Activated CD4-positive, alpha-beta memory T cell treated with anti-CD3 and anti-CD28 coated beads for 36 hours (primary cell): ENCODE measurements at regions not wholly inside any gene's neighbourhood (a gene's known extent, or its start where the extent isn't known, plus 50 kb on each side); places are given as distances from the start of the nearest gene placed in this dataset.

ENCODE experiments used
- CTCF ChIA-PET: fragments of 350-600 bp; sonication (Branson Sonifier 250); formaldehyde crosslinking; loops from one replicate; lab custom pipeline; 2021; ENCODE audit warnings: antibody characterized with exemption, inconsistent platforms; lab: Charles Lee
- POLR2A ChIA-PET: fragments of 350-600 bp; sonication (Branson Sonifier 250); formaldehyde crosslinking; loops from one replicate; lab custom pipeline; 2021; ENCODE audit warnings: antibody characterized with exemption; lab: Charles Lee
- DNase-seq: peaks from one replicate; pipeline ENCODE4 v3.0.0-alpha.2; 2020
- H3K27ac Mint-ChIP-seq: one replicate; pipeline ENCODE4 v1.8.0; 2021; ENCODE audit warnings: mixed read lengths
- H3K27me3 Mint-ChIP-seq: one replicate; pipeline ENCODE4 v1.8.0; 2021; ENCODE audit warnings: mixed read lengths
- H3K36me3 Mint-ChIP-seq: one replicate; pipeline ENCODE4 v1.8.0; 2021; ENCODE audit warnings: mixed read lengths
- H3K4me1 Mint-ChIP-seq: one replicate; pipeline ENCODE4 v1.8.0; 2021; ENCODE audit warnings: low read depth, mixed read lengths
- H3K4me3 Mint-ChIP-seq: one replicate; pipeline ENCODE4 v1.8.0; 2021; ENCODE audit warnings: mild to moderate bottlenecking, mixed read lengths
- H3K9me3 Mint-ChIP-seq: one replicate; pipeline ENCODE4 v1.8.0; 2021; ENCODE audit warnings: mixed read lengths
- intact Hi-C: fragments of 100-400 bp; cut with micrococcal nuclease; formaldehyde crosslinking; loops from one replicate; pipeline ENCODE4 v1.15.1; 2023

GRCh38 chr2:155308367-155309009 lies 610.0 kb downstream of the KCNJ3 start:
- Mint-ChIP-seq H3K36me3 (no peaks in the 10 kb centered on the region), H3K9me3 (no peaks in the 10 kb centered on the region), H3K4me1 (no peaks in the 10 kb centered on the region), H3K27me3 (no peaks in the 10 kb centered on the region), H3K4me3 (no peak overlapping the region), H3K27ac (no peak overlapping the region)
- ChIA-PET POLR2A (no interaction called here), CTCF (no interaction called here)
- intact Hi-C loops = no loop called here
- no peak for DNase-seq

GRCh38 chr2:155301221-155301620 lies 602.7 kb downstream of the KCNJ3 start:
- ChIA-PET POLR2A (no interaction called here), CTCF (no interaction called here)
- intact Hi-C loops = no loop called here
- no peaks in the 10 kb centered on the region for H3K36me3 Mint-ChIP-seq
- DNase-seq = no peak
- no peak overlapping the region for H3K27ac Mint-ChIP-seq
- H3K9me3 Mint-ChIP-seq = no peaks in the 10 kb centered on the region
- no peaks in the 10 kb centered on the region for H3K27me3 Mint-ChIP-seq
- H3K4me1 Mint-ChIP-seq = no peaks in the 10 kb centered on the region
- no peak overlapping the region for H3K4me3 Mint-ChIP-seq

- no peak overlapping the region for H3K27ac Mint-ChIP-seq
- no peaks in the 10 kb centered on the region for H3K27me3 Mint-ChIP-seq
- H3K4me1 Mint-ChIP-seq = no peaks in the 10 kb centered on the region
- no peak overlapping the region for H3K4me3 Mint-ChIP-seq
- intact Hi-C loops = no loop called here
- no peak for DNase-seq
- POLR2A ChIA-PET = no interaction called here
- CTCF ChIA-PET = no interaction called here
- H3K36me3 Mint-ChIP-seq = no peaks in the 10 kb centered on the region
- no peaks in the 10 kb centered on the region for H3K9me3 Mint-ChIP-seq
These were observed 599.5 kb downstream of the KCNJ3 start for GRCh38 chr2:155298001-155298400.

GRCh38 chr2:155294358-155294757 lies 595.9 kb downstream of the KCNJ3 start:
- no peaks in the 10 kb centered on the region for H3K36me3 Mint-ChIP-seq
- H3K4me1 Mint-ChIP-seq = no peaks in the 10 kb centered on the region
- intact Hi-C loops = no loop called here
- ChIA-PET CTCF (no interaction called here), POLR2A (no interaction called here)
- DNase-seq = no peak
- peaks cover 11% of the 10 kb centered on the region for H3K9me3 Mint-ChIP-seq
- no peak overlapping the region for H3K27ac Mint-ChIP-seq
- no peak overlapping the region for H3K4me3 Mint-ChIP-seq
- no peaks in the 10 kb centered on the region for H3K27me3 Mint-ChIP-seq

GRCh38 chr2:155281907-155282306 lies 583.4 kb downstream of the KCNJ3 start:
- ChIA-PET CTCF (no interaction called here), POLR2A (no interaction called here)
- Mint-ChIP-seq H3K4me1 (no peaks in the 10 kb centered on the region), H3K27ac (no peak overlapping the region), H3K36me3 (no peaks in the 10 kb centered on the region), H3K27me3 (no peaks in the 10 kb centered on the region), H3K9me3 (no peaks in the 10 kb centered on the region), H3K4me3 (no peak overlapping the region)
- intact Hi-C loops = no loop called here
- no peak for DNase-seq

- Mint-ChIP-seq H3K4me1 (no peaks in the 10 kb centered on the region), H3K27me3 (no peaks in the 10 kb centered on the region), H3K4me3 (no peak overlapping the region), H3K36me3 (no peaks in the 10 kb centered on the region), H3K9me3 (peaks cover 3% of the 10 kb centered on the region), H3K27ac (no peak overlapping the region)
- intact Hi-C loops = no loop called here
- CTCF ChIA-PET = no interaction called here
- DNase-seq = no peak
- POLR2A ChIA-PET = no interaction called here
These were observed 574.8 kb downstream of the KCNJ3 start for GRCh38 chr2:155273323-155273722.

GRCh38 chr2:155266583-155266982 lies 568.1 kb downstream of the KCNJ3 start:
- Mint-ChIP-seq H3K27ac (no peak overlapping the region), H3K36me3 (no peaks in the 10 kb centered on the region), H3K9me3 (peaks cover 3% of the 10 kb centered on the region), H3K4me3 (no peak overlapping the region), H3K27me3 (no peaks in the 10 kb centered on the region), H3K4me1 (no peaks in the 10 kb centered on the region)
- ChIA-PET POLR2A (no interaction called here), CTCF (no interaction called here)
- DNase-seq = no peak
- intact Hi-C loops = no loop called here

GRCh38 chr2:155266109-155266508 lies 567.6 kb downstream of the KCNJ3 start:
- Mint-ChIP-seq H3K36me3 (no peaks in the 10 kb centered on the region), H3K9me3 (peaks cover 3% of the 10 kb centered on the region), H3K27ac (no peak overlapping the region), H3K27me3 (no peaks in the 10 kb centered on the region), H3K4me3 (no peak overlapping the region), H3K4me1 (no peaks in the 10 kb centered on the region)
- CTCF ChIA-PET = no interaction called here
- intact Hi-C loops = no loop called here
- POLR2A ChIA-PET = no interaction called here
- DNase-seq = no peak

- intact Hi-C loops = no loop called here
- CTCF ChIA-PET = no interaction called here
- Mint-ChIP-seq H3K27me3 (no peaks in the 10 kb centered on the region), H3K4me3 (no peak overlapping the region), H3K4me1 (no peaks in the 10 kb centered on the region), H3K36me3 (no peaks in the 10 kb centered on the region), H3K27ac (no peak overlapping the region), H3K9me3 (no peaks in the 10 kb centered on the region)
- no peak for DNase-seq
- POLR2A ChIA-PET = no interaction called here
These were observed 558.3 kb downstream of the KCNJ3 start for GRCh38 chr2:155256803-155257202.

GRCh38 chr2:155250800-155251199 lies 552.3 kb downstream of the KCNJ3 start:
- Mint-ChIP-seq H3K27ac (no peak overlapping the region), H3K4me3 (no peak overlapping the region), H3K27me3 (no peaks in the 10 kb centered on the region), H3K36me3 (no peaks in the 10 kb centered on the region), H3K9me3 (no peaks in the 10 kb centered on the region), H3K4me1 (no peaks in the 10 kb centered on the region)
- intact Hi-C loops = loop anchor here (5.0 kb wide), 1 partner anchor 1288 kb away; no protein-coding TSS in a partner anchor
- CTCF ChIA-PET = no interaction called here
- no peak for DNase-seq
- POLR2A ChIA-PET = no interaction called here

- CTCF ChIA-PET = no interaction called here
- intact Hi-C loops = no loop called here
- H3K9me3 Mint-ChIP-seq = peaks cover 2% of the 10 kb centered on the region
- no peak for DNase-seq
- no peaks in the 10 kb centered on the region for H3K4me1 Mint-ChIP-seq
- H3K27me3 Mint-ChIP-seq = no peaks in the 10 kb centered on the region
- H3K27ac Mint-ChIP-seq = no peak overlapping the region
- no peak overlapping the region for H3K4me3 Mint-ChIP-seq
- POLR2A ChIA-PET = no interaction called here
- no peaks in the 10 kb centered on the region for H3K36me3 Mint-ChIP-seq
These were observed 541.7 kb downstream of the KCNJ3 start for GRCh38 chr2:155240176-155240575.

GRCh38 chr2:155235710-155236109 lies 537.2 kb downstream of the KCNJ3 start:
- peaks cover 2% of the 10 kb centered on the region for H3K9me3 Mint-ChIP-seq
- no peak overlapping the region for H3K27ac Mint-ChIP-seq
- no peak for DNase-seq
- no peaks in the 10 kb centered on the region for H3K27me3 Mint-ChIP-seq
- intact Hi-C loops = no loop called here
- POLR2A ChIA-PET = no interaction called here
- no peak overlapping the region for H3K4me3 Mint-ChIP-seq
- H3K36me3 Mint-ChIP-seq = no peaks in the 10 kb centered on the region
- H3K4me1 Mint-ChIP-seq = no peaks in the 10 kb centered on the region
- CTCF ChIA-PET = no interaction called here

GRCh38 chr2:155223781-155224406 lies 525.4 kb downstream of the KCNJ3 start:
- ChIA-PET POLR2A (no interaction called here), CTCF (no interaction called here)
- no peak overlapping the region for H3K27ac Mint-ChIP-seq

More at GRCh38 chr2:155223781-155224406, 525.4 kb downstream of the KCNJ3 start:
- H3K9me3 Mint-ChIP-seq = peaks cover 4% of the 10 kb centered on the region
- H3K27me3 Mint-ChIP-seq = no peaks in the 10 kb centered on the region
- intact Hi-C loops = no loop called here
- no peak overlapping the region for H3K4me3 Mint-ChIP-seq
- no peaks in the 10 kb centered on the region for H3K36me3 Mint-ChIP-seq
- H3K4me1 Mint-ChIP-seq = no peaks in the 10 kb centered on the region
- DNase-seq = no peak
